ENCODE measurements at regions not wholly inside any gene's neighbourhood (a gene's known extent, or its start where the extent isn't known, plus 50 kb on each side); places are given as distances from the start of the nearest gene placed in this dataset.

DNA sequence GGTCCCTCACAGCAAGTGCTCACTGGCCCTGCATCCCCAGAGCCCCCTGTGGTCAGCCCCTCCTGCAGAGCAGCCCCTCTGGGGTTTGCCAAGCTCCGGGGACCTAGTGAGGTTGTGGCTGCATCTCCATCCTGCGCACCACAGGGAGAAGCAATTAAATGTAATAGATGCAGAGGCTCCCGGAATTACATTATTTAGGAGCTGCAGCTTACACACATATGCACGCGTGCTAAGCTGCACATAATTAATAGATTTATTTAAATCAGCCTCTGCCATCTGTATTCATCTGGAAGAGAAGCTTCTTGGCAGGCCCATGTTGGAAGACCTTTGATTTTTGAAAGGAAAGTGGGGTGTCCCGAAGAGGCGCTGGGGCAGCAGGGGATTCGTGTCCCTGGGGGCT, 1271.5 kb downstream of the BRD1 start:
- TF ChIP-seq GATA3 (IDR thresholded peaks at IDR 0.05; ENCODE audit: low read depth, low read length) = no peak
- no peak for TF ChIP-seq GATA2 (IDR thresholded peaks at IDR 0.05; ENCODE audit: low read depth, low read length)
